ENCODE measurements at regions not wholly inside any gene's neighbourhood (a gene's known extent, or its start where the extent isn't known, plus 50 kb on each side); places are given as distances from the start of the nearest gene placed in this dataset.

DNA sequence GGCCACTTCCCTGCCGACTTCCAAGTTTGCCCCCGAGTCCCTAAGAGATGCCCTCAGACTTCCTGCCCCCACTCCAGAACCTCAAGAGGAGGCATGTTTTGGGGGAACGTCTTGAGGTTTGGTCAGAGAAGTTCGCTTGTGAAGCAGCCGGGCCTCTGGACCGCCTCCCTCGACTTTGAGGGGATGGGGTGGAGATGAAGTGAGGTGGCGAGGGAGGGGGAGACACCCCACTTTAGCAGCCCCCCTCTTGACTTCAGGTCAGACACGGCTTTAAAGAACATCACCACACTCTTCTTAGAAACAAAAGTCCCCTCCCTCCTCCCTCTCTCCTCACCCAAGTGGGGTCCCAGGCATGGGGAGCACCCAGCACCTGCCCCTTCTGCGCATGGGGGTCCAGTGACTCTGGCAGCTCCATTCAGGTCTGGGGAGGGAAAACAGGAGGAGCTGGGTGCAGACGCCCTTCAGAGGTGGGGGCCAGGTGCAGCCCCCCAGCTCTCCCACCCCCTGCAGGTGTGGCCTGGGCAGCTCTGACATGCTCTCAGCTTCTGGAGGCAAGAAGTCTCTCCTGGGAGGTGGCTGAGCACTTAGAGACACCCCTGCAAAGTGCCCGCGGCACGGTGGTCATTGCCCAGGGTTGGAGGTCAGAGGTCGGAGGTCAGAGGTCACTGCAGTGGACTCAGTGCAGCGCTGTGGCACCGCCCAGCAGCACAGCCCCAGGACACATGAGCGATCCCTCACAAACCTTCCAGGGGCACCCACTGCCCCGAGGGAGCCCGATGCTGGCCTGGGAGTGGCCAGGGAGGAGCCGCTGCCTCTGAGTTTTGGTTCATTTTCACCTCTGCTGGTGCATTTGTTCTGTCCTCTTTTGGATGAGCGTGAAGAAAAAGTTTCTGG, 108.8 kb downstream of the CPZ start:
- TF ChIP-seq, protein P1, sequence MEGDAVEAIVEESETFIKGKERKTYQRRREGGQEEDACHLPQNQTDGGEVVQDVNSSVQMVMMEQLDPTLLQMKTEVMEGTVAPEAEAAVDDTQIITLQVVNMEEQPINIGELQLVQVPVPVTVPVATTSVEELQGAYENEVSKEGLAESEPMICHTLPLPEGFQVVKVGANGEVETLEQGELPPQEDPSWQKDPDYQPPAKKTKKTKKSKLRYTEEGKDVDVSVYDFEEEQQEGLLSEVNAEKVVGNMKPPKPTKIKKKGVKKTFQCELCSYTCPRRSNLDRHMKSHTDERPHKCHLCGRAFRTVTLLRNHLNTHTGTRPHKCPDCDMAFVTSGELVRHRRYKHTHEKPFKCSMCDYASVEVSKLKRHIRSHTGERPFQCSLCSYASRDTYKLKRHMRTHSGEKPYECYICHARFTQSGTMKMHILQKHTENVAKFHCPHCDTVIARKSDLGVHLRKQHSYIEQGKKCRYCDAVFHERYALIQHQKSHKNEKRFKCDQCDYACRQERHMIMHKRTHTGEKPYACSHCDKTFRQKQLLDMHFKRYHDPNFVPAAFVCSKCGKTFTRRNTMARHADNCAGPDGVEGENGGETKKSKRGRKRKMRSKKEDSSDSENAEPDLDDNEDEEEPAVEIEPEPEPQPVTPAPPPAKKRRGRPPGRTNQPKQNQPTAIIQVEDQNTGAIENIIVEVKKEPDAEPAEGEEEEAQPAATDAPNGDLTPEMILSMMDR (IDR thresholded peaks at IDR 0.05; ENCODE audit: poor library complexity), result no peak
- TF ChIP-seq EZH2 (IDR thresholded peaks at IDR 0.05; ENCODE audit: borderline replicate concordance), result no peak
